ENCODE measurements at regions not wholly inside any gene's neighbourhood (a gene's known extent, or its start where the extent isn't known, plus 50 kb on each side); places are given as distances from the start of the nearest gene placed in this dataset.
"Not testable (repeated sequence)": the region's sequence is repeated elsewhere in the genome, so short reads cannot be mapped to it uniquely, and the experiment has no call there.

DNA sequence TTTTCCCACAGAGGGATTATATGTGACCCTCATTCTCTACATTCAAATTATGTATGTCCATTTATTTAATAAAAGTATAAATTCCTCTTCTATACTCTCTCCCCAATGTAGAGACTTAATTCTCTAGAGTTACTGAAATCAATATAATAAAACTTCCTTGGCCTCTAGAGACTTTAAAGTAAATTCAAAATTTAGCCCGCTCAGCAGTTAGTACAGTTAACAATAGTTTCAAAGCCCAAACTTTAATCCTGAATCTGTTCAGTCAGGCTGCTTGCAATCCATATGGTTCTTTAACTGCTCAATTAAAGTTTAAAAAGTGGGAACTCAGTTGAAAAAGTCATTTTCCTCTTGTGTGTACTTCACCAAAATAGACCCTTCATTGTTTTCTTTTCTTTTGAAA lies 2558.4 kb downstream of the ARAP2 start:
- intact Hi-C loops (cut with DNase I), result no loop called here
- no peak for DNase-seq (ENCODE audit: low spot score)

- intact Hi-C loops (cut with DNase I), result no loop called here
- no peak for DNase-seq (ENCODE audit: low spot score)
Observed at GRCh38 chr4:33696041-33696440, 2548.3 kb downstream of the ARAP2 start.

- DNase-seq (ENCODE audit: low spot score), result no peak
- intact Hi-C loops (cut with DNase I), result no loop called here
Observed at GRCh38 chr4:33696586-33696985, 2547.7 kb downstream of the ARAP2 start.

DNA sequence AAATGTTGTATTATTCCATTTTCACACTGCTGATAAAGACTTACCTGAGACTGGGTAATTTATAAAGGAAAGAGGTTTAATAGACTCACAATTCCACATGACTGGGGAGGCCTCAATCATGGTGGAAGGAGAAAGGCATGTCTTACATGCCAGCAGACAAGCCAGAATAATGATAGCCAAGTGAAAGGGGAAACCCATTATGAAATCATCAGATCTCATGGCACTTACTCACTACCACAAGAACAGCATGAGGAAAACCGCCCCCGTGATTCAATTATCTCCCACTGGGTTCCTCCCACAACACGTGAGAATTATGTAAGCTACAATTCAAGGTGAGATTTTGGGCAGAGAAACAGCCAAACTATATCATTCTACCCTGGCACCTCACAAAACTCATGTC lies 2535.1 kb downstream of the ARAP2 start:
- intact Hi-C loops (cut with DNase I), result no loop called here
- no peak for DNase-seq (ENCODE audit: low spot score)

- intact Hi-C loops (cut with DNase I), result no loop called here
- no peak for DNase-seq (ENCODE audit: low spot score)
Observed at GRCh38 chr4:33711826-33712225, 2532.5 kb downstream of the ARAP2 start.

DNA sequence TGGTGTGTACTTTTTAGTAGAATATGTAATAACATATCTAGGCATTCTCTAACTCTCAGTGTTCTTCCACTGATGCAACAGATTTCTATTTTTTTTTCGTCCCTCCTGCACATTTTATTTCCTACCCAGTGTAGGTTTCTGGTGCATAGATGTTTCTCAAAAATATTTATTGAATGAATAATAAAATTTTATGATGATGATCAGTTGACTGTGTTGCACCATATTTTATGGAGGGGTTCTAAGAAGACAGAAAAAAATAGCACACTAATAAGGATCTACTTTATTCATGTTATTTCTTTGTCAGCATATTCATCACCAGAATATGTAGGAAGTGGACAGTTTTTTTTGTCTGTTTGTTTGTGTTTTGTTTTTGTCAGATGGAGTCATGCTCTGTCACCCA lies 2529.3 kb downstream of the ARAP2 start:
- intact Hi-C loops (cut with DNase I), result no loop called here
- DNase-seq (ENCODE audit: low spot score), result no peak

GRCh38 chr4:33715841-33716395 lies 2528.4 kb downstream of the ARAP2 start:
- DNase-seq (ENCODE audit: low spot score), result no peak
- intact Hi-C loops (cut with DNase I), result no loop called here

DNA sequence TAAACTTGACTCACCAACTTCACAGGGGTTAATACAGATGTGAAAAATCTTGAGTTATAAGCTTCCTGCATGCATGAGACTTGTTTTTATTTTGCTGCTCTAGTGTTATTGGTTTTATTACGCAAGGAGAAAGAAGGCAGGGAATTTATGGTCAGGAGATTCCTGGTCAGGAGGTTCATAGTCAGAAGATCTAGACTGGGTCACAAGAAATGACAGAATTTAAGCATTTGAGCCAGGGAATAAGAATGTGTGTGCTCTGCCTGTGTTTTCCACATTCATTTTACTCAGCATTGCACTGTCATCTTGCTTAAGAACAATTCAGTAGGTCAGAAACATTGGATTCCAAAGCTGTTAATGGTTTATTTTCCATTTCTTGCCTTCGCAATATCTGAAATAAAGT lies 2522.1 kb downstream of the ARAP2 start:
- no peak for DNase-seq (ENCODE audit: low spot score)

GRCh38 chr4:33722800-33723516 lies 2521.4 kb downstream of the ARAP2 start:
- intact Hi-C loops (cut with DNase I), result no loop called here
- DNase-seq (ENCODE audit: low spot score), result no peak

More for the DNA sequence above, 2522.1 kb downstream of the ARAP2 start:
- intact Hi-C loops (cut with DNase I), result no loop called here

DNA sequence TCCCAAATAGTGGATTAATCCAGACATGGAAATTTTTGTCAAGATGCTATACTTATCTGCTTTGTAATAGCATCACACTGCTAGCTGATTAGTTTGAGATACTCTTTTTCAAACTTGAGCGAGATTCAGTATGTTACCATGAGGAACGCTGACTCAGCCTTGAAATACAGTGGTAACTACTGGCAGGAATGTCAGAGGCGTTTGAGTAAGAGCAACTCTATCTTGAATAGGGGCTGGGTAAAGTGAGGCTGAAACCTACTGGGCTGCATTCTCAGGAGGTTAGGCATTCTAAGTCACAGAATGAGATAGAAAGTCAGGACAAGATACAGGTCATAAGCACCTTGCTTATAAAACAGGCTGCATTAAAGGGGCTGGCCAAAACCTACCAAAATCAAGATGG lies 2519.6 kb downstream of the ARAP2 start:
- intact Hi-C loops (cut with DNase I), result no loop called here
- no peak for DNase-seq (ENCODE audit: low spot score)

DNA sequence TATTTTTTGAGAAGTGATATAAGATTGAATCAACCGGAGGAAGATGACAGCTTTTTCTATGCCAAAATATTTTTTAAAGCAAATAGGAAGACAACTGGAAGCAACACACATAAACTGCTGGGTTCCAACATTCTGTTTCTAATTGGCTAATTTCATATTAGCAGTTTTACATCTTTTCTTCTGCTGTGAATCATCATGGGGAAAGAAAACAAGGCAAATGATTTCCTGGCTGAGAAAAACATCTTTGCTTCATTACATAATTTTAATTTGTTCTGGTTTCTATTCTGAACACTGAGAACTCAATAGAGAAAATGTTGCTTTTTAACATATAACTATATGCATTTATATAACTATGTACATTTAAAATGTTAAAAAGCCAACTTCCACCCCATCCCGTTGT lies 2518.5 kb downstream of the ARAP2 start:
- intact Hi-C loops (cut with DNase I), result no loop called here

DNA sequence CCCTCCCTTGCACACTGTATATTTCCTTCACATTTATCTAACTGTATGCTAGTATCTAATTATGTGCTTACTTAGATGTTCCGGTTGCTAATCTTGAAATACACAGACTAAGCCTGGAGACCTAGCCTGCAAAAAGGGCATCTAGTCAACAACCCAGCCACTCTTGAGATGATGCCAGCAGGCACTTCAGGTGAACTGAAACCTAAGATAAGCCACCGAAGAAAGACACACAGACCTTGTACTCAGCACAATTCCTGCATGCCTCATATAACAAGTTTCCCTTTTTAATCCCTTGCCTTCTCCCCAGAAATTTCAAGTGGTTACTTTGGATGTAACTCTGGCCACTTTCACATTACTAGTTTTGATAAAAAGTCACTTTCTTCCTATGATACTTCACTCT lies 2506.6 kb downstream of the ARAP2 start:
- intact Hi-C loops (cut with DNase I), result no loop called here

More for the DNA sequence above, 2518.5 kb downstream of the ARAP2 start:
- DNase-seq (ENCODE audit: low spot score), result no peak

GRCh38 chr4:33739884-33740632 lies 2504.3 kb downstream of the ARAP2 start:
- intact Hi-C loops (cut with DNase I), result no loop called here
- DNase-seq (ENCODE audit: low spot score), result no peak

More for the DNA sequence above, 2506.6 kb downstream of the ARAP2 start:
- DNase-seq (ENCODE audit: low spot score), result no peak

DNA sequence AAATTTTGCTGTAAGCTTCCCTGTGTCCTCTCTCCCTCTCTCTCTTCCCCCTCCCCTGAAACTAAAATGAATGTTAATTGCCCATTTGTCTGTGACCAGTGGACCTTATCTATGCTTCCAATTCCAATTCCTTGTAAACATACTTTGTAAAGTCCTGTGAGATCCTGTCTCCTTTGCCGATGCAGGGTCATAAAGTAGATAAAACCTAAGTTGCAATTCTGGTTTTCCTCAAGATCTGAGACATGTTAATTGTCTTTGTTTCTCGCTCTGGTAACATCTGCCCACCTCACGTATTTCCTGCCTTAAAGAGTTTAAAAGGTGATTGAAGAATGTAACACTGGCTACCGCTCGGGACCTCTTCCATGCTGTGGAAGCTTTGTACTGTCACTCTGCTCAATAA lies 2503.4 kb downstream of the ARAP2 start:
- intact Hi-C loops (cut with DNase I); DNase-seq (ENCODE audit: low spot score): not testable (repeated sequence)

DNA sequence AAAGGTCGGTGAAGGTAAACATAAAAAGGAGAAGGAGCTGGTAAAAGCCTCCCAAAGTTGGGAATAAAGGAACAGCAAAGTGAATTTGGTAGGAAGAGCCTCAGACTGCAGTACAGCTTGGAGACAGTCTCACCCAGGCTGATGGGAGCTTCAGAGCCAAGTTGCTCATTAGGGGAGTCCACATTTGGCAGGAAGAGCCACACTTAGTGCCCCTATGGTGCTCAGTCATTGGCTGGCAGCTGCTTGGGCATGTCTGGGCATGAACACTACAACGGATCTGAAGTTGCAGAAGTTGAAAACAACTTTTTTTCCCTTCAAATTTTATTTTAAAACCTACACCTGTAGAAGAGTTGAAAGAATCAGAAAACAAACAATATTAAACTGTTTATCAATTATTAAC lies 2497.3 kb downstream of the ARAP2 start:
- intact Hi-C loops (cut with DNase I), result no loop called here
- no peak for DNase-seq (ENCODE audit: low spot score)

- intact Hi-C loops (cut with DNase I), result no loop called here
- no peak for DNase-seq (ENCODE audit: low spot score)
Observed at GRCh38 chr4:33751050-33751449, 2493.3 kb downstream of the ARAP2 start.

DNA sequence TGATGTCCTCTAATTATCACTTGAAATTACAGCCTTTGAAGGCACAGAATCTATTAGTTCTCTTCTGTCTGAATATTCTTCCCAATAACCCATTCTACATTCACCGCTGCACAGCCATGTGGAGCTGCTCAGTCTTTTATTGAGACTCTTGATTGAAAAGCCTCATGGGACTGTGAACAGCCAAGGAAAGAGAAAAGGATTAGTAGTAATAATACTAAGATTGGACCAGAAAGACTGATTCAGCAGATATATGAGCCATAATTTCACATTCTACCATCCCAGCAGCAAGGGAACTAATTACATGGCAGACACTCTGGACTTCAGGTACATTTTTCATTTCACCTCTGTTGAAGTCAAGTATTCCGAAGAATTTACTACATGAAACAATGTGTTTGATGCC lies 2471.7 kb downstream of the ARAP2 start:
- intact Hi-C loops (cut with DNase I), result no loop called here
- DNase-seq (ENCODE audit: low spot score), result no peak

DNA sequence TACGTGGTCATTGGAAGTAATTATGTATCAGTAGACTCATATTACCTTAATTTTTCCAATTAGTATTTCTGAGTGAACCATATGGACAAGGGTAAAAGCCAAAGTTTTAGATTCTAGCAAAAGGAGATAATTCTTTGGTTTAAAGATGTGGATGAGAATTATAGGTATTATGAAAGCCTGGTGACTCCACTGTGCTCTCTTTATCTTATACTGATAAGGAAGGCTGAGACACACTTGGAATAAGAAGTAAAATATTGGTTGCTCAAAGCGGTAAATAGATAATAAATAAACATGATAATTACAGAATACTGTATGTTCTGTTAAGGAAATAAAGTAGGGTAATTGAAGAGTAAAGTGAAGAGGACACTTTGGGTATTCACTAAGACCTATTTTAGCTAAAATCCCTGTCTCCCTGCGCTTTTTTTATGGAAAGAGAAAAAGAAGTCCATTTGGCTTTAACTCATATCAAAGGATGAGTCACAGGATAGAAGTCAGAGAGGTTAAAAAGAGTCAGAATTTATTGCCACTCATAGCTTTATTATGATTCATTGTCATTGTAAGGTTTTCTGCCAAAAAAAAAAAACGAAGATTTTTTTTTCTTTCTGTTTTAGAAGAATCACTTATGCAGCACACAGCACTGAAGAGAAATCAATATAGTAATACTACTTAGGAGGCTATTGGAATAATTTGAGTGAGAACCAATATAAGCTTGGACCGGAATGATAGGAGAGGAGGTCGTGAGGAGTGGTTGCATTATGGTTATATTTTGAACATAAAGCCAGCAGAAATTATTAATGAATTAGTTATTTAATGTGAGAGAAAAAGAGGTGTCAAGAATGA lies 2463.1 kb downstream of the ARAP2 start:
- DNase-seq (ENCODE audit: low spot score), result no peak
- intact Hi-C loops (cut with DNase I), result no loop called here

DNA sequence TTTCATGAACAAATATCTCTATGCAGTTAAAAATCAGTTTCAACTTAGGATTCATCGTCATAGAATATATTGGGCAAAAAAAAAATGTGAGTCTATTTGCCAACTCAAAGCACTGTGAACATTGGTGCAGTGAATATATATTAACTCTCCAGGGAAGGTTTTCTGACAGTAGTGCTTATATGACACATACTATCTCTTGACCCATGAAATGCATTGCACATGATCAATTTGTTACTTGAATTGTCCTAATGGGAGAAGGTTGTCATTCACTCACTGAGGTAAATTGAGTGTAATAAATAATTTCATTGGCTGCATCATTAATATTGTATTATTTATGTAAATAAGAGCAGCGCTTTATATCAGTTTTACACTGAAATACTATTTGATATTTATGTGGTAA lies 2458.5 kb downstream of the ARAP2 start:
- intact Hi-C loops (cut with DNase I), result no loop called here
- DNase-seq (ENCODE audit: low spot score), result no peak

DNA sequence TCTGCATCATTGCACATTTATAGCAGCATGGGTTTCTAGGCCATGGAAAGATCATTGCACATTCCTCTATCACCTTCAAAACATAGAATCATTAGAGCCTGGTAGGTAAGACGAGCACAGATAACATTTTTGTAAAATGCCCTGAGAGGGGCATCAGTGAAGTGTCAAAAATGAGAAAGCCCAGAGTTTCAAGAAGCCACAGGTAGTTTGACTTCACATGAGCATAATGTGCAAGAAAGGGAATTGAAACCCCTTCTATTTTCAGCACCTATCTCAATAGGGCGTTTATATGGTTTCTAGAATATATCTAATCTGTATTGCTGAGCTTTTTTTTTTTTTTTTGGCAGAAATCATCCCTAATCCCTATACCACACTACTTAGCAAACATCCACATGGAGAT lies 2441.7 kb downstream of the ARAP2 start:
- DNase-seq (ENCODE audit: low spot score), result no peak
- intact Hi-C loops (cut with DNase I), result no loop called here

Data from cardiac septum (tissue), 1 donor.